ENCODE measurements at regions not wholly inside any gene's neighbourhood (a gene's known extent, or its start where the extent isn't known, plus 50 kb on each side); places are given as distances from the start of the nearest gene placed in this dataset.

DNA sequence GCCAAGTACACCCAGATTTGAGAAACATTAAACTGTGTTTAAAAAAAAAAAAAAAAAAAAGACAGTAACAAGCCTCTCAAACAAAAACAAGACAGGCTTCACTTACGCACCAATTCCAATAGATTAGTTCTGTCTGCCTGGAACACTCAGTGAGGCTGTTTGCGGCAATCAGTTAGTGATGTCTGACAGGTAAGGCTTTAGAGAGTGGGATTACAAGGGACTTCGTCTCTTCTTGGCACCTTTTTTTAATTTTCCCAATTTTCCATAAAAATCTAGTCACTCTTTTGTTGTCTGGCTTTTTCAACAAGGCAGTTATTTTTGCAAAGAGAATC lies 79.6 kb downstream of the NCOR2 start:
- DNase-seq = no peak

DNA sequence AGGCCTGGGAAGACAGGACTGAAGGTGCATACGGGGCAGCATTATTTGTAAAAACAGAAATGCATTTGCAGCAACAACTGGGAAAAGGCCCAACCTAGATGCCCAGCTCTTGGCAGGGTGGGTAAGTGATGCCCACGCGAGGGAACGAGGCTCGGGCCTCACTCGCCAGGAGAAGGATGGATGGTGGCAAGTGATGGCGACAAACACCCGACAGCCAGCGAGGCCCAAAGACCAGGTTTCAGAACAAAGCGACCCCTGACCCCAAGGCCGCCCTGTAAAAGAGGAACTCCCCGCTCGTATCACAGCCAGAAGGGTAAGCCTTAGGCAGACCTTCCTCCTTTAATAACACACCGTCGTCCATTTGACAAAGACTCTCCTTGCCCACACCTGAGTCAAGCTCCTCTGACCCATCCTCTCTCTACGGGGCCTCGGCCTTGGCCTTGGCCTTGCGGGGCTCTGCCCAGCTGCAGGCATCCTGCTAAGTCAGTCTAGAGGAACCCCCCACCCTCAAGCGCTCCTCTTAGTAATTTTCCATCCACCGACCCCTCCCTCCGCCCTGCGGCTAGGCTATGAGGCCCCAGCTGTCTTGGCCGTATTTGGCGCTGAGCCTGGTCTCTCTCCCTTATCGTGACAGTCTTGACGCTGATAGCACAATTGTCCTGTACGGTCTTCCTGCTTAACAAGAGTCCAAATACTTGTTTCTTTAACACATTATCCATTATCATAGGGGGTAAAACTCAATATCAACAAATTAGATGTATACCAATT lies 80.2 kb downstream of the NCOR2 start:
- DNase-seq = no peak

DNA sequence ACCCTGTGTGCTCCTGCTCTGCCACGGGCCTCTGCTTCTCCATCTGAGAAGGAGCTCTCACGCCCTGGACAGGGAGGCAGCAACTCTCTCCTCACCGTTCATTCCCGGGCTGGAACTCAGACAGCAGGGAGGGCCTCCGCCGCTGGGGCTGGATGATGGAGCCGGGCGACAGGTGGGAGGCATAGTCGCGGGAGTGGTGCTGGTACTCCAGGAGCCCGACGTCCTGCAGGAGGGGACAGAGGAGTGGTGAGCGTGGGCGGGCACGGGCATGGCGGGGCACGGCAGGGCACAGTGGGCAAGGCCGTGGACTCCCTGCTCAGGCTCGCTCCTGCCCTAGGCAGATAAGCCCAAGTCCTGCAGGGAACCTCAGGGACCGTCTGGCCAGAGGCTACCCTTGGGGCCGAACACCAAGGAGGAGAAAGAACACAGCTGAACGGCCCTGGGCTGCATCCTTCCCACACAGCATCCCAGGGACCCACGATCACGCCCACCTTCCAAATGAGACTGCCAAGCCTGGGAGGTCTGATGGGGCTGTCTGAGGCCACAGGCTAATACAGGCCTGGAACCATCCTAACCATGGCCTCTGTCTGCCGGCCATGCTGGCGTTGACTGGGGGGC lies 81.0 kb downstream of the NCOR2 start:
- DNase-seq = no peak

DNA sequence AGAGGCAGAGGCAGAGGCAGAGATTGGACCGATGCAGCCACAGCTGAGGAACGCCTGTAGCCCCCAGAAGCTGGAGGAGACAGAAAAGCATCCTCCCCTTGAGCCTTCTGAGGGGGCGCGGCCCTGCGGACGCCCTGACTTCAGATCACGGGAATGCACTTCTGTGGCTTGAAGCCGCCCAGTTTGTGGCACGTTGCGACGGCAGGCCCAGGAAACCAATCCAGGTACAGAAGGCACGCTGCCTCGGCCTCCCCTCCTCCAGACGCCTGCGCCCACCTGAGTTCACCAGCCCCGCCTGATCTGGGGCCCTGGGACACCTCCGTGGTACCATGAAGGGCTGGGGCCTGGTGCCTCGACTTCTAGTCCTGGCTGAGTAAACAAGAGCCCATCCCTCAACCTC lies 82.0 kb downstream of the NCOR2 start:
- DNase-seq = no peak

DNA sequence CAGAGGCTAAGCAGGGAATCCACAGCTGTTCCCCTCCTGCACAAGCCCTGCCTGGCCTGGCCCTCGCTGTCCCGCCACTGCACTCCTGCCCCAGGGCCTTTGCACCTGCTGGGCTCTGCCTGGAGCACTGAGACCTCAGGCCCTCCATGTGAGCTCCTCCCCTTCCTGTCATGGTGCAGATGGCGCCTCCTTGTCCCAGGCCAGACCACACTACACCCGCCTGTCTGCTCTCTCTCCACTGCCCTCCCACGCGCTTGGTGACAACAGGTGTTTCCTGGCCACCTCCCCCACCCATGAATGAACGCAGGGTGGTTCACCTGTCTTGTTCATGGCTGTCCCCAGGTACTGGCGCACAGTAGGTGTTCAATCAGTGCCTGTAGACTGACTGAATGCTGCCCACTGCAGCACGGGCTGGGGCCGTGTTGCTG lies 82.9 kb downstream of the NCOR2 start:
- no peak for DNase-seq

DNA sequence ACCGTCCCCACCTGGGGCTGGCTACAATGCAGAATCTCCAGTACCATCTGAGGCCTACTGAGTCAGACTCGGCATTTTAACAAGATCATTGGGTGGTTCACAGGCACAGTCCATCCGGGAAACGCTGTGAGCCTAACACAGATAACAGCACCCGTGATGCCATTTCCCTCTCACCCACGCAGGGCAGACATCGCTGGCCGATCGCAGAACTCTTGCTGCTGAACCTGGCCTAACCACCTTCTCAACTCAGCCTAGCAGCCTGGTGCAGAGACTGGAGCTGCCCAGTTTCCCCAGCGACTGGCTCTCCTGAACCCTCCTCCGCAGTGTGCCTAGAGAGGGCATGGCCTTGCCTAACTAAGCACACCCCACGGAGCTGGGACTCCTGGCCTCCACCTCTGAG lies 83.3 kb downstream of the NCOR2 start:
- DNase-seq = no peak

DNA sequence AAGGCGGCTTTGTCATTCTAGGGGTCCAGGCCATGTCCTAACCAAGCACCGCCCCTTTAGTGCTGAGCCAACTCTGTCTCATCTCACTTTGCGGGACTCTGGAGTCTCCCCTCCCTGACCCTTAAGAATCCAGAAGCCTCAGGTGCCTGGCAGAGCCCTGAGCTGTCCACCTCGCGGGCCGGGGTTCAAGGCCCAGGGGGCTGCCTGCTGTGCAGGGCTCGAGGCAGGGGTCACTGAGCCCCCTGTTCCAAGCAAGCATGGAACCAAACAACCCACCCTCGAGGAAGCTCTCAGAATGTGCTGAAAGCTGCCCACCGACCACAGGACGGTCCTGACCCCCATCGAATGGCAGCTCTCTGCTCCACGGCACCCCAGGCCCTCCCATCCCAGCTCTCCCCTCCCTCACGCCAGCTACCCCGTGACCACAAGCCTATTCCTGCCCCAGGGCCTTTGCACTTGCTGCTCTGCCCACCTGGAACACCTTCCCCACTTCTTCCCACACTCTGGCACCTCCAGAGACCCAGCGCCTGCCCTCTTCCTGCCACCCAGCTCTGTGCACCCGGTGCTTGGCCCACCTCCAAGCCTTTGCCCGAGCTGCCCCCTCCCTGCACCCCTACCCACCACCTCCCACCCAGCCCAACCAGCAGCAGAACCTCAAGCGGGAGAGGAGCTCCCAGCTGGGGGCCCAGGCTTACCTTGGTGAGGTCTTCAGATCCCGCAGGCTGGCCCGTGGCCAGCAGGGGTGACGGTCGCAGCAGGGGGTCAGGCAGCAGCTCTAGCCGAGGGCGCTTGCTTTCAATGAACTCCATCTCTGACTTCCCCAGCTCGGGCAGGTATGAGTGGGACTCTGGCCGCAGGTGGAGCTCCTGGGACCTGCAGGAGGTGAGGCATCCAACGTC lies 84.3 kb downstream of the NCOR2 start:
- DNase-seq = no peak

DNA sequence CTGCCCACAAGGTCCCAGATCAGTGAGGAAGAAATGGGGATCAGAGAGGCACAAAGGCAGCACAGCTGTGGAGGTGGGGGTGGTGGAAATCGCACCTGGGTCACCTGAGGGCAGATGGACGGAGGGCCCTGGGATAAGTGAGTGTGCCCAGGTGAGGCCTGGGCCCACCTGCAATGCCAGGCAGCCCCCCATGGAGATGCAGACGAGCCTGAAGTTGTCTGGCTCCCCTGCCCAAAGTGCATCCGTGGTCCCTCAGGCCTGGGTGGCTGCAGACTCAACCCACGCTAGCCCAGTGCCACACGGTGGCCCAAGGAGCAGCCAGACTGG lies 84.9 kb downstream of the NCOR2 start:
- no peak for DNase-seq

DNA sequence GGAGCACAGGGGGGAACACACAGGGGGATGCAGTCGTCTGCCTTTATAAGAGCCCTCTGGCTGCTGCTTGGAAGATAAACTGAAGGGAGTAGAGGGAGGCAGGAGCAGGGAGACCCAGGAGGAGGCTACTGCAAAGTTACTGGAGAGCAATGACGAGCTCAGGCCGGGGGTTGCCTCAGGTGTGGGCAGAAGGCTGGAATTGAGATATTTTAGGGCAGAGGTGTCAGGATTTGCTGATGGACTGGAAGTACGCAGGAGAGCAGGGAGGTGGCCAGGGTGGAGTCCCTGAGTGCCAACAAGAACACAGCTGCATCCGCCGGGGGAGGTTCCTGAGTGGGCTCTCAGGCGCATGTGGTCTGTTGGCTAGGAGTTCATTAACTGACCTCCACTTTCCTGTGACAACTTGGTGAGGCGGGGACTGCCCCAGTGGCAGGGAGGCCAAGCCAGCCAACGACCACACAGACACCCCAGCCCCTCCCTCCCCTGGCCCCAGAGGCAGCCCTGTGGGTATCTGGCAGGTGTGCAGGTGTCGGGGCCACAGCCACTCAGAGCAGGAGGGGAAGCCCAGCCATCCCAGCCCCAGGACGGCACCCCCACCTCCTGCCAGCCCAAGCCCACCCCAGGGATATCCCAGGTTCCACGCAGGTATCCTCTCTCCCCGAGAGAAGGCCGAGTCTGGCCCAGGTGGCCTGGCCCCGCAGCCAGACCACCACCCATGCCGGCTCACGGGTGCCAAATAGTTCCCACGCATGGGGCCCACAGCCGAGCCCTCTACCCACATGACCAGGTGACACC lies 85.4 kb downstream of the NCOR2 start:
- DNase-seq = no peak

DNA sequence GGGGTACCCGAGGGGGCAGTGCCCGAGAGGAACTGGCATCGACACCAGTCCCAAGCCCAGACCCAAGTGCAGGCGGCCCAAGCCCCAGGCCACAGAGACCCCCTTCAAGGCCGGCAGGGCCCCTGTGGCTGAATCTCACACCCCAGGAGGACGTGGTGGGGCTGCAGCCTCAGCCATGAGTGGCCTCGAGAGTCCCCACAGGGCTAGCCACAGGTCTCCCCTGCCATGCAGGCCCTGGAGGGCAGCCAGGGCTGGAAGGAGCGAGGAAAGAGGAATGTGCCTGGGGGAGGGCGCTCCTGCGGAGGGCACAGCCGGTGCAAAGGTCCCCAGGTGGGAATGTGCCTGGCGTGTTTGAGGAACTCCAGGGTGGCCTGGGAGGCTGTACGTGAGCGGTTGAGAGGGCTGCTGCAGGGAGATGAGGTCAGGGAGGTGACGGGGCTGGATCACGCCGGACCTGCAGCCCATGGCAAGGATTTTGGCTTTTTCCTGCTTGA lies 86.1 kb downstream of the NCOR2 start:
- no peak for DNase-seq

DNA sequence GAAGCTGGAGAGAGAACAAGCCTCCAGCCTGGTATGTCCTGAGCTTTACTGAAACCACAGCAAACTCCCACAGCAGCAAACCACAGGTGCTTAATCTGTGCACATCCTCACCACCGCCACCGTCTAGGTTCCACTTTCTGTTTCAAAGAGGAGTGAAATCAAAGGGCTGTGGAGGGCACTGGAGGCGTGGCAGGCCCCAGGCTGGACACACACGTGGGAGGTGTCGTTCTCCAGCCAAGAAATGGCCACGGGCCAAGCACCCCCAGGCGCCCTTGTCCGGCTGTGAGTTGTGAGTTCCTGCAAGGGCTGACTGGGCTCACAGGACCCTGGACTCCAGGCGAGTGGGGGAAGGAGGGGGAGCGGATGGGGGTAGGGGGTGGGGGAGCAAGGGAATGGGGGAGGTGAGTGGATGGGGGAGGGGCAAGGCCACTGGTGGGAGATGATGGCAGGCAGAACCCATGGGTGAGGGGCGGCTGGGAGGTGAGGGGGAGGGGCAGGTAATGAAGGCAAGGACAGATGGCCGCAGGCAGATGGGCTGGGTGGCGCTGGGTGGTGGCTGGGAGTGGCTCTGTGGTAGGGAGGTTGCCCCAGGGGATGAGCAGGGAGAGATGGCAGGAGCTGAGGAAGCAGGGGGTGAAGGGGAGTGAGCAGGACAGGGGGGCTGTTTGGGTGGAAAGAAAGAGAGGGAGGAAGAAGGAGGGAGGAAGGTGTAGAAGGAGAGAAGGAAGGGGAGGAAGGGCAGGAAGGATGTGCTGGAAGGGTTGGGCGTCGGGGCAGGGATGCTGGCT lies 86.7 kb downstream of the NCOR2 start:
- DNase-seq = no peak

DNA sequence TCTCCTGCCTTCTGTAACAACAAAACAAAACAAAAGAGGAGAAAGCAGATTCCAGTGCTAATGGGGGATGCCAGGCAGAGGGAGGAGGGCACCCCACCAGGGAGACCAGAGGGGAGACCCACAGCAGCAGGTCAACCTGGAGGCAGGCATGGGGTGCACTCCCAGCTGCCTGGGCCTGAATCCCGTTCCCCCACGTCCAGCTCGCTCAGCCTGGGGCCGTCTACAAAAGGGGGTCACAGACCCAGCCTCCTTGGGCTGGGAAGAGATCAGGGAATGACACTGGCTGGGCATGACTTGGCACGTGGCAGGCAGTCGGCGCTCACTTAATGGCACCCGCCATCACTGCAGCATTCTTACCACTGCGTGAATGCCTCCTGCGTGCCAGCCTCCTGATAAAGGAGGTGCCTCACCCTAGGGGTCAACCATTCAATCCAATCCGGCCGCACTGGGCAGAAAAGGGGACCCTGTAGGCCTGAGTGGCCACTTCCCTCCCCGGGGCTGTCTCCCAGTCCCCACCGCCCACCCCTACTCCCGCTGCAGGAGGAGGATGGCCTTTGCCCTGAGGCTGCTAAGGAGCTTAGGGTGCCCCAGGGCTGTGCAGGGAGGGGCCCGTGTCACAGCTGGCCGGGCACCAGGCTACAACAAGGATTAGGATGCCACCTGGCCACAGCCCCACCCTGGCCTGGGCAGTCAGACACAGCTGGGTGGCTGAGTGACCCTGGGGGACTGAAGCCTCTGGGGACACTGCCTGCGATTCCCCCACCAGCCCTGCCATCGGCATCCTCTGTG lies 87.5 kb downstream of the NCOR2 start:
- no peak for DNase-seq

DNA sequence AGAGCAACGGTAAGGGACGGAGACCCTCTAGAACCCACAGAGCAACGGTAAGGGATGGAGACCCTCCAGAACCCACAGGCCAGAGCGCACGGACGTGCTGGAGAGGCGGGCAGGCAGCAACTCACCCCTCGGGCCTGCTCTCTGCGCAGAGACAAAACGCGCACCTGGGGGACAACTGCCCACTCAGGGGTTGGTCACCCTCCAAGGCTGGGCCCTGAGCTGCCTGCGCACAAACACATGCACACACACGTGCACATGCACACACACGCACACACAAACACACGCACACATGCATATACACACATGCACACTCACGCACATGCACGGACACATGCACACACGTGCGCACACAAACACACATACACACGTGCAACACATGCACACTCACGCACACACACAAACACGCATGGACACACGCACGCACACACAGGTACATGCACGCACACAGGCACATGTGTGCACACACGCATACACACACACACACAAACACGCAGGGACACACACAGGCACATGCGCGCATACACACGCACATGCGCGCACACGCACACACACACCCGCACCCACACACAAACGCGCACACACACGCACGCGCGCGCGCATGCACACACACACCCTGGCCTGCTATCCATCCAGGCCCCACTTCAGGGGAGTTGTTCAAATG lies 88.3 kb downstream of the NCOR2 start:
- no peak for DNase-seq

DNA sequence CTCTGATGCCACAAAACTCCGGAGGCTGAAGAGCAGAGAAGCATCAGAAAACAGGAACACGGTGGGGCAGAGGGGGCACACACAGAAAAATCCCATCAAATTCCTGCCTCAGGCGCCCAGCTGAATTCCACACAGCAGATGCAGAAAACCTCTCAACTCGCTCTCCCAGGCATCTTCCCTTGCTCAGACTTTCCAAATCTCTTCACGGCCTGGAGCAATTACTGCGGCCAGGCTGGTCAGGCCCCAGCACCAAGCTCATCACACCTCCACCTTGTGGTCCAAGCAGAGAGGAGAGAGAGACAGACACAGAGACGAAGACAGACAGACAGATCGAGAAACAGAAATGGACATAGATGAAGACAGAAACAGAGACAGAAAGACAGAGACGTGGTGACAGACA lies 89.0 kb downstream of the NCOR2 start:
- no peak for DNase-seq

DNA sequence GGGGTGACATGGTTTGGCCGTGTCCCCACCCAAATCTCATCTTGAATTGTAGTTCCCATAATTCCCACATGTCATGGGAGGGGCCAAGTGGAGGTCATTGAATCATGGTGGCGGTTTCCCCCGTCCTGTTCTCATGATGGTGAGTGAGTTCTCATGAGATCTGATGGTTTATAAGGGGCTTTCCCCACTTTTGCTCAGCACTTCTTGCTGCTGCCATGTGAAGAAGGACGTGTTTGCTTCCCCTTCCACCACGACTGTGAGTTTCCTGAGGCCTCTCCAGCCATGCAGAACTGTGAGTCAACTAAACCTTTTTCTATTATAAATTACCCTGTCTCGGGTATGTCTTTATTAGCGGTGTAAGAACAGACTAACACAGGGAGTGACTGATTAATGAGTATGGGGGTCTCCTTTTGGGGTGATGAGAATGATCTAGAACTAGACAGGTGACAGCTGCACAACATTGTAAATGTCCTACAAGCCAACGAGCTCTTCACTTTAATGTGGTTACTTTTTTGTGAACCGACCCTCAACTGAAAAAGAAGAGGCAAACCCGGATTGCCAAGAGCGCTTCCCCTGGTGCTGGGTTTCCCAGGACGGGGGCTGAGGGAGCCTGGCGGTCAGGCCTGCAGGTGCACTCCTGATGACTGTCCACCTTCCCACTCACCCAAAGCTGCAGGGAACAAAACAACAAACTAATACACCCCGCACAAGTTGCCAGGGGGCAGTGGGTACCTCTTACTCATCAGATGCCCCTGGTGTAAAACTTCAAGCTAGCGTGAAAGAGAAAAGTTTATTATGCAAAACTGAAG lies 90.1 kb downstream of the NCOR2 start:
- no peak for DNase-seq

DNA sequence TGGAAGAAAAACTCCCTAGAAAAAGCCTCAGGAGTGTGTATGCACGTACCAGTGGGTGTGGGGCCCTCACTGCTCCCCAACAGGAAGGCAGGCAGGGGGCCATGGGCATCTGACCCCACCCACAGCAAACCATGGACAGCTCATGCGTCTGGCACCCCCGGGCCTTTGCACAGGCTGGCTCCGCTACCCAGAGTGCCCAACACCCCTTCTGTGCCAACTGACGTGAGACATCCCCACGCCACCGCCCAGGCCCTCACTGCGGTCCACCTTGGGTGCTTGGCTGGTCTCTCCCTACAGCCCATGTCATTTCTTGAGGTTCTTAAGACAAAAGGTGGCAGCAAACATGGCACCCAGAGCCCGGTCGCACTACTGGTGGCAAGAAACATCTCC lies 91.4 kb downstream of the NCOR2 start:
- no peak for DNase-seq

DNA sequence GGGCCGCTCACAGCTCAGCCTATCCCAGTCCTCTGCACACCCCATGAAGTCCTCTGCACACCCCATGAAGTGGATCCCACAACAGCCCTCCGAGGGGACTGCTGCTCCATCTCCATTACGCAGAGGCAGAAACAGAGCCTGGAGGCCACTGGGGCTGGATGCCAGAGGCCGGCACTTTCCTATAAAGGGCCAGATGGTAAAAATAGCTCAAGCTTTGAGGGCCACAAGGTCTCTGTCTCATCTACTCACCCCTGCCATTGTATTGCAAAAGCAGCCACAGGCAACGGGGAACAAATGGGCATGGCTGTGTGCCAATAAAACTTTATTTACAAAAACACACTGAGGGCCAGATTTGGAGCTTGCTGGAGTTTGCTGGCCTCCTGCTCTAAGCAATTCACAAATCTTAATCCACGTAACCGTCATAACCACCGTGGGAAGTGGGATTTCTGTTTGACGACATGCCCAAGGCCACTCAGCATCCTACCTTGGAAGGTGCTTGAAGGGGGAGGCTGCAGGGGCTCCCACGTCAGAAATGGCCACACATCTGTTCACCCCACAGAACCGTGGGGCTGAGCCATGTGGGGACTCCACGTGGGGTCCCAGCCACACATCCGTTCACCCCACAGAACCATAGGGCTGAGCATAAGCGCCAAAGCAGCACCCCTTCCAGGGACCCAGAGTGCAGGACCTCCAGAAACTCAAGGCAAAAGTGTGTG lies 92.0 kb downstream of the NCOR2 start:
- DNase-seq = no peak

DNA sequence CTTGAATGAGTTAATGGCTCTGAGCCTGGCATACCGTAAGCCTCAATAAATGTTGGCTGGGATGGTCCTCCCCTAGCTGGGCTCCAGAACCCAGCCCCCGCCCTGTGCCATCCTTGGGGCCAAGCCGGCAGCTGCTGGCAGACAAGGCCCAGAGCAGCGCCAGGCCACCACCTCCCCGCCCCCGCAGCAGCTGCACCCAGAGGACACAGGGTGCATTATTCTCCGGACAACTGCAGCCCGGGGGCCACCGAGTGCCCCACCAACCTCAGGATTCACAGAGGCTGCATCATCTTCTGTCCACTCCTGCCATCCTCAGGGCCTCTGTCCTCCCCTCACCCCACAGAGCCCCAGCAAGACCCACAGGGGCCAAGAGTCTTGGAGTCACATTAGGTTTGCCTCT lies 92.7 kb downstream of the NCOR2 start:
- no peak for DNase-seq

DNA sequence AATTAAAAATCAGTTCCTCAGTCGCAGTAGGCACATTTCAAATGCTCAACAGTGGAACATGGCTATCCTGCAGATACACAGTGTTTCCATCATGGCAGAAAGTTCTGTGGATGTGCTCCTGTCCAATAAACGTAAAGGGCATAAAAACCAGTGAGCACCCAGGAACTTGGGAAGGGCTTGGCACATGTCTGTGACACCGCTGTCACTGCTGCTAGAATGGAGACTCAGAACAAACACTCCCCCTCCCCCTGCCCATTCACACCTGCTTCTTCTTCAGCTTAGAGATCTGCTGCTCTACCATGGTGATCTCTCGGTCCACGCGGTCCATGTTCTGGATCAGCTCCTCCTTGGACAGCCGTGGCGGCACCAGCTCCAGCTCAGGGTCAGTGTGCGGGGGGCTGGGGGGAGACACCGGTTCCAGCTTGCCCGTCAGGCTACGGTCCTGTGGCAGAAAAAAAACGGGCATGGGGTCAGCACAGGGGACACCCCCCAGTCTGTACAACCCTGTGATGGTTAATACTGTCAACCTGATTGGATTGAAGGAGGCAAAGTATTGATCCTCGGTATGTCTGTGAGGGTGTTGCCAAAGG lies 94.6 kb downstream of the NCOR2 start:
- no peak for DNase-seq
